ENCODE measurements at regions not wholly inside any gene's neighbourhood (a gene's known extent, or its start where the extent isn't known, plus 50 kb on each side); places are given as distances from the start of the nearest gene placed in this dataset.
"Not testable (repeated sequence)": the region's sequence is repeated elsewhere in the genome, so short reads cannot be mapped to it uniquely, and the experiment has no call there.

- DNase-seq (ENCODE audit: extremely low read depth in 1 of 2, low read depth in 1 of 2): no peak
These were observed 250.9 kb downstream of the TINAG start for GRCh38 chr6:54559136-54559535.

- DNase-seq (ENCODE audit: extremely low read depth in 1 of 2, low read depth in 1 of 2): not testable (repeated sequence)
These were observed 255.9 kb downstream of the TINAG start for GRCh38 chr6:54564188-54564587.

- no peak for DNase-seq (ENCODE audit: extremely low read depth in 1 of 2, low read depth in 1 of 2)
These were observed 266.4 kb downstream of the TINAG start for GRCh38 chr6:54574671-54575070.

- no peak for DNase-seq (ENCODE audit: extremely low read depth in 1 of 2, low read depth in 1 of 2)
These were observed 268.3 kb upstream of the FAM83B start for GRCh38 chr6:54578261-54578660.

GRCh38 chr6:54579011-54579410 is 267.6 kb upstream of the FAM83B start:
- no peak for DNase-seq (ENCODE audit: extremely low read depth in 1 of 2, low read depth in 1 of 2)

- no peak for DNase-seq (ENCODE audit: extremely low read depth in 1 of 2, low read depth in 1 of 2)
These were observed 260.3 kb upstream of the FAM83B start for GRCh38 chr6:54586251-54586650.

GRCh38 chr6:54587277-54587676 is 259.3 kb upstream of the FAM83B start:
- no peak for DNase-seq (ENCODE audit: extremely low read depth in 1 of 2, low read depth in 1 of 2)

GRCh38 chr6:54588176-54588575 is 258.4 kb upstream of the FAM83B start:
- no peak for DNase-seq (ENCODE audit: extremely low read depth in 1 of 2, low read depth in 1 of 2)

GRCh38 chr6:54595844-54596243 is 250.7 kb upstream of the FAM83B start:
- no peak for DNase-seq (ENCODE audit: extremely low read depth in 1 of 2, low read depth in 1 of 2)

GRCh38 chr6:54598787-54599313 is 247.7 kb upstream of the FAM83B start:
- DNase-seq (ENCODE audit: extremely low read depth in 1 of 2, low read depth in 1 of 2): no peak

- DNase-seq (ENCODE audit: extremely low read depth in 1 of 2, low read depth in 1 of 2): no peak
These were observed 244.8 kb upstream of the FAM83B start for GRCh38 chr6:54601600-54602300.

GRCh38 chr6:54602591-54602990 is 244.0 kb upstream of the FAM83B start:
- DNase-seq (ENCODE audit: extremely low read depth in 1 of 2, low read depth in 1 of 2): no peak

GRCh38 chr6:54609981-54610380 is 236.6 kb upstream of the FAM83B start:
- no peak for DNase-seq (ENCODE audit: extremely low read depth in 1 of 2, low read depth in 1 of 2)

GRCh38 chr6:54613596-54613995 is 233.0 kb upstream of the FAM83B start:
- no peak for DNase-seq (ENCODE audit: extremely low read depth in 1 of 2, low read depth in 1 of 2)

GRCh38 chr6:54614499-54615195 is 231.9 kb upstream of the FAM83B start:
- DNase-seq (ENCODE audit: extremely low read depth in 1 of 2, low read depth in 1 of 2): no peak

- no peak for DNase-seq (ENCODE audit: extremely low read depth in 1 of 2, low read depth in 1 of 2)
These were observed 228.8 kb upstream of the FAM83B start for GRCh38 chr6:54617730-54618129.

- DNase-seq (ENCODE audit: extremely low read depth in 1 of 2, low read depth in 1 of 2): no peak
These were observed 228.0 kb upstream of the FAM83B start for GRCh38 chr6:54618572-54618971.

- DNase-seq (ENCODE audit: extremely low read depth in 1 of 2, low read depth in 1 of 2): no peak
These were observed 227.5 kb upstream of the FAM83B start for GRCh38 chr6:54619102-54619501.

GRCh38 chr6:54621285-54621684 is 225.3 kb upstream of the FAM83B start:
- DNase-seq (ENCODE audit: extremely low read depth in 1 of 2, low read depth in 1 of 2): no peak

- no peak for DNase-seq (ENCODE audit: extremely low read depth in 1 of 2, low read depth in 1 of 2)
These were observed 222.4 kb upstream of the FAM83B start for GRCh38 chr6:54624216-54624615.

GRCh38 chr6:54624779-54625178 is 221.8 kb upstream of the FAM83B start:
- no peak for DNase-seq (ENCODE audit: extremely low read depth in 1 of 2, low read depth in 1 of 2)

- no peak for DNase-seq (ENCODE audit: extremely low read depth in 1 of 2, low read depth in 1 of 2)
These were observed 217.4 kb upstream of the FAM83B start for GRCh38 chr6:54629131-54629530.
